GM12873 (cell line): ENCODE measurements at regions not wholly inside any gene's neighbourhood (a gene's known extent, or its start where the extent isn't known, plus 50 kb on each side); places are given as distances from the start of the nearest gene placed in this dataset.

Source experiments
- CTCF ChIP-seq: IDR thresholded peaks from 2 replicates; pipeline ENCODE4 v1.5.1; 2012; ENCODE audit warnings: low read depth, mild to moderate bottlenecking, moderate library complexity, low read length, control low read depth; ENCODE audit not compliant: insufficient read depth; ENCODE audit errors: missing control alignments

DNA sequence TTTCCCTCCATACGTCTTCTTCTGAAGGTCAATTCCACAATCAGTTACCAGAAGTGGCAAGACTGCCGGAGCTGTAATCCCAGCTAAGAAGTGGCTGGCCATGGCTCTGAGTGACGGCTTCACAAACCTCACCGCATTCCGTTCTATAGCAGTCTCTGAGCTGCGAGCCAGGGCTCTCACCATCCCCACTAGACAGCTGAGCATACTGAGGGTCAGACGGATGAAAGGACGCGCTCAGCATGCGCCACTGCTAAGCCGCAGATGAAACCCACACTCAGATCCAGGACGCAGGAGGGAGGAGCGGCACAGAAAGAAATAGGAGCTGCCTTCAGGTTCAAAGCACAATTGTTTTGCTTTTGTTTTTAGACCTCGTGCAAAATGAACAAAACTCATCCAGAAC, 97.9 kb downstream of the ANKRD60 start:
- TF ChIP-seq CTCF = no peak

- no peak for TF ChIP-seq CTCF
These were observed 98.3 kb downstream of the ANKRD60 start for GRCh38 chr20:58130156-58130555.

DNA sequence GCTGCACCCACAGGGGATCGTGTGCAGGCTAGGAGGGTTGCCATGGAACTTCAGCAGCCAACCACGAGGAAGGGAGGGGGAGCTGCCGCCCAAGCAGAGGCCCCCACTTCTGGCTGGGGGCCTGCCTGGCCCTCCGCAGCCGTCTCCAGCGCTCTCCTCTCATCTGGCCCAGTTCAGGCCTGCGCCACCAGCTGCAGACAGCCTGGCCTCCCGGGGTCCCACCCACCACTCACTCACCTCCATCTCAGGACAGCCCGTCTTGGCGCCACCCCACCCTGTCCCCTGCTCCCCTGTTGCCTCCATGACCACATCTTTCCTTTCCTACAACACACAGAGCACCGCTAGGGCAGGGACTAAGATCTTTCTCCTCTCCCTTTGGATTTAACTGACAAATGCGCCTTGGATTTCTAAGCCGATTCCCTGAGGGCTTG, 98.7 kb downstream of the ANKRD60 start:
- TF ChIP-seq CTCF = no peak

DNA sequence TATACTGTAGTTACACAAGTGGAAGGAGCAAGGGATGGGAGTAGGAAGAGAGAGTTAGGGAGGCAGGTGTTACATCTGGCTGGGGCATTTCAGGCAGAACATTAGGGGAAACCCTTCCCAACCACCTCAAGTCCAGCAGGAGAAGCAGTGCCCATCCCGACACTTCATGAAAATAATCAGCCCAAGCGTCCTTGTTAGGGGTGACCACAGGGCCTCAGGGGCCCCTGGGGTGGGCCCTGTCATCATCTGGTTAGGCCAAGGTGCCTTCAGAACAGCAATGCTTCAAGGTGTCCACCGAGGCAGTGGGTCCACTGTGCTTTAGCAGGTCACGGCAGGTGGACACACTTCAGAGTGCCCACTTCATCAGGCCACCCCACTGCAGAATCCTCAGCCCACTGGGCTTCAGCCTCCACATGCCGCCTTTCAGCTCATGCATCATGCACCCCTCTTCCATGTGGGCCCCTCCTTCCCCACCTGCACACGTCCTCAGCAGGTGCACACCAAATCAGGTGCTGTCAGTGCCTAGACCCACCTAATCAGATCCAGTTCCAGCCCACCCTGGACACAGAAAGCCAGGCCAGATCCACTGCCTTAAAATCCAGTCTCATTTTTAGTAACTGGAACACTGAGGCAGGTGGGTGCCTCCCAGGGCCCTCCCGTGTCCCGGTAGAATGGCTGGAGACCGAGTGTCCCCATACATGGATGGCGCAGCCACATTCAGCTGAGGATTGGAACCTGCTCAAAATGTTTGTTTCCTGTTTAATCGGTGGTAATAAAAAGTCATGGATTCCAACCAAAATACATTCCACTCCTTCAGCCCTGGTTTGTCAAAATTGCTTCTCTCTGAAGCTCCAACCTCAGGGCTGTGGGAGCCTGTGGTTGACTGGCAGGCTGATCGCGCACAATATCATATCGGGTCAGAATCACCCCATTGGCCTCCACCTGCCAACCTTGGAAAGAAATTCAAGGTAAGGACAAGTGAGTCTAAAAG, 99.5 kb downstream of the ANKRD60 start:
- TF ChIP-seq CTCF = no peak

DNA sequence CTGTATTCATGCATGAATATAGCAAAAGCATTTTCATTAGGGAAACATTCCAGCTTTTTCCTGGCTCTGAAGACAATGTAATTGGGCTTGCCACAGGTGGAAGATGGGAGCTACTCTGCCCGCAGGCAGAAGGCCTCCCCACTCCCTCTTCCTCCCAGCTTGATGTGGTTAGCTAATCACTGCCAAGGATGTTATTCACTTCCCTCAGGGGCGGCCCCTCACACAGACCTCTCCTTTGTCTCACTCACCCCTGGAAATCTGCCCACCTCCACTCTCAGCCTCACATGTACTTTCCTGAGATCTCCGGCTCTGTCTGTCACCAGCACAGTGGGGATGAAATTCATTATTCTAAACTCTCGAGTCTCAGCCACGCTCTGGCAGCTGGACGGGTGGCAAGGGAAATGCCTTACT, 100.7 kb downstream of the ANKRD60 start:
- TF ChIP-seq CTCF = no peak

- TF ChIP-seq CTCF = no peak
These were observed 102.7 kb downstream of the ANKRD60 start for GRCh38 chr20:58125726-58126125.

- TF ChIP-seq CTCF = no peak
These were observed 110.5 kb downstream of the ANKRD60 start for GRCh38 chr20:58117944-58118343.
